ENCODE measurements at regions not wholly inside any gene's neighbourhood (a gene's known extent, or its start where the extent isn't known, plus 50 kb on each side); places are given as distances from the start of the nearest gene placed in this dataset.

- Histone ChIP-seq H3K27me3 (ENCODE audit: insufficient read depth, low read depth) (no peaks in the 10 kb centered on the region; the same call in 1 of the 2 replicates), H3K4me2 (no peak overlapping the region), H3K9ac (no peak overlapping the region), H3K4me3 (IDR thresholded peaks at IDR 0.05; ENCODE audit: insufficient read depth, low read depth, low read length) (no peak overlapping the region), H3K79me2 (ENCODE audit: insufficient read depth, low read depth) (no peaks in the 10 kb centered on the region), H3K4me1 (ENCODE audit: low read depth, poor library complexity, severe bottlenecking) (no peaks in the 10 kb centered on the region), H4K20me1 (ENCODE audit: insufficient read depth) (no peaks in the 10 kb centered on the region), H3K36me3 (ENCODE audit: insufficient read depth) (no peaks in the 10 kb centered on the region), H3K27ac (no peak overlapping the region), H2AFZ (ENCODE audit: low read depth) (no peak overlapping the region)
- TF ChIP-seq CTCF (conservative IDR thresholded peaks at IDR 0.05; ENCODE audit: low read depth, low read length): no peak
Observed at GRCh38 chr14:101174522-101174838, 271.0 kb upstream of the RTL1 start.

GRCh38 chr14:101174980-101175606 is 271.6 kb upstream of the RTL1 start:
- Histone ChIP-seq H3K9ac (no peak overlapping the region), H3K4me2 (no peak overlapping the region), H4K20me1 (ENCODE audit: insufficient read depth) (no peaks in the 10 kb centered on the region), H3K4me1 (ENCODE audit: low read depth, poor library complexity, severe bottlenecking) (no peaks in the 10 kb centered on the region), H3K27ac (no peak overlapping the region), H2AFZ (ENCODE audit: low read depth) (no peak overlapping the region), H3K4me3 (IDR thresholded peaks at IDR 0.05; ENCODE audit: insufficient read depth, low read depth, low read length) (no peak overlapping the region), H3K27me3 (ENCODE audit: insufficient read depth, low read depth) (no peaks in the 10 kb centered on the region; the same call in 1 of the 2 replicates), H3K79me2 (ENCODE audit: insufficient read depth, low read depth) (no peaks in the 10 kb centered on the region), H3K36me3 (ENCODE audit: insufficient read depth) (no peaks in the 10 kb centered on the region)
- TF ChIP-seq CTCF (conservative IDR thresholded peaks at IDR 0.05; ENCODE audit: low read depth, low read length): no peak

GRCh38 chr14:101175731-101176534 is 272.4 kb upstream of the RTL1 start:
- no peak overlapping the region for H3K27ac ChIP-seq

GRCh38 chr14:101176535-101177205 is 273.1 kb upstream of the RTL1 start:
- no peak for TF ChIP-seq CTCF (conservative IDR thresholded peaks at IDR 0.05; ENCODE audit: low read depth, low read length)
- Histone ChIP-seq H3K36me3 (ENCODE audit: insufficient read depth) (no peaks in the 10 kb centered on the region), H2AFZ (ENCODE audit: low read depth) (no peak overlapping the region), H4K20me1 (ENCODE audit: insufficient read depth) (no peaks in the 10 kb centered on the region), H3K4me1 (ENCODE audit: low read depth, poor library complexity, severe bottlenecking) (no peaks in the 10 kb centered on the region), H3K27ac (no peak overlapping the region), H3K27me3 (ENCODE audit: insufficient read depth, low read depth) (no peaks in the 10 kb centered on the region; the same call in 1 of the 2 replicates), H3K79me2 (ENCODE audit: insufficient read depth, low read depth) (no peaks in the 10 kb centered on the region), H3K4me3 (IDR thresholded peaks at IDR 0.05; ENCODE audit: insufficient read depth, low read depth, low read length) (no peak overlapping the region), H3K9ac (no peak overlapping the region), H3K4me2 (no peak overlapping the region)

More at GRCh38 chr14:101175731-101176534, 272.4 kb upstream of the RTL1 start:
- Histone ChIP-seq H3K4me1 (ENCODE audit: low read depth, poor library complexity, severe bottlenecking) (no peaks in the 10 kb centered on the region), H3K79me2 (ENCODE audit: insufficient read depth, low read depth) (no peaks in the 10 kb centered on the region), H3K4me2 (no peak overlapping the region), H3K9ac (no peak overlapping the region), H4K20me1 (ENCODE audit: insufficient read depth) (no peaks in the 10 kb centered on the region), H3K4me3 (IDR thresholded peaks at IDR 0.05; ENCODE audit: insufficient read depth, low read depth, low read length) (no peak overlapping the region), H3K27me3 (ENCODE audit: insufficient read depth, low read depth) (no peaks in the 10 kb centered on the region; the same call in 1 of the 2 replicates), H2AFZ (ENCODE audit: low read depth) (no peak overlapping the region), H3K36me3 (ENCODE audit: insufficient read depth) (no peaks in the 10 kb centered on the region)
- TF ChIP-seq CTCF (conservative IDR thresholded peaks at IDR 0.05; ENCODE audit: low read depth, low read length): no peak
